Osteoblast (primary cell): ENCODE measurements at regions not wholly inside any gene's neighbourhood (a gene's known extent, or its start where the extent isn't known, plus 50 kb on each side); places are given as distances from the start of the nearest gene placed in this dataset.
"Not testable (repeated sequence)": the region's sequence is repeated elsewhere in the genome, so short reads cannot be mapped to it uniquely, and the experiment has no call there.

ENCODE experiments used
- DNase-seq: peaks from one replicate; pipeline ENCODE4 v3.0.0; 2011; ENCODE audit warnings: low spot score, mixed read lengths; ENCODE audit not compliant: insufficient read length; ENCODE audit errors: missing footprints
- H2AFZ ChIP-seq: 2 replicates; pipeline ENCODE4 v1.6.0; 2011; ENCODE audit warnings: mild to moderate bottlenecking, low read length
- H3K27ac ChIP-seq: 2 replicates; pipeline ENCODE4 v1.5.1; 2011; ENCODE audit warnings: mild to moderate bottlenecking, low read depth, low read length, moderate library complexity
- H3K27me3 ChIP-seq: 2 replicates; pipeline ENCODE4 v1.6.0; 2012; ENCODE audit warnings: mild to moderate bottlenecking, control low read depth, inconsistent platforms, low read length, moderate library complexity; ENCODE audit not compliant: insufficient read depth
- H3K36me3 ChIP-seq: 2 replicates; pipeline ENCODE4 v1.5.1; 2011; ENCODE audit warnings: mild to moderate bottlenecking, low read length, control low read depth, moderate library complexity; ENCODE audit not compliant: insufficient read depth
- H3K4me1 ChIP-seq: 2 replicates; pipeline ENCODE4 v1.5.1; 2011; ENCODE audit warnings: mild to moderate bottlenecking, low read length, control low read depth, moderate library complexity; ENCODE audit not compliant: insufficient read depth
- H3K4me2 ChIP-seq: 2 replicates; pipeline ENCODE4 v1.6.0; 2011; ENCODE audit warnings: mild to moderate bottlenecking, low read length; ENCODE audit not compliant: insufficient read depth
- H3K4me3 ChIP-seq: fragments of 200-600 bp; sonication (generic); 3 replicates; pipeline ENCODE4 v1.5.1; 2012; ENCODE audit warnings: mild to moderate bottlenecking, low read length, inconsistent platforms; ENCODE audit not compliant: insufficient read depth
- H3K79me2 ChIP-seq: 2 replicates; pipeline ENCODE4 v1.6.0; 2012; ENCODE audit warnings: mild to moderate bottlenecking, low read length, control low read depth, inconsistent platforms; ENCODE audit not compliant: insufficient read depth
- H3K9me3 ChIP-seq: 2 replicates; pipeline ENCODE4 v1.5.1; 2011; ENCODE audit warnings: low read depth, low read length, control low read depth
- H4K20me1 ChIP-seq: 2 replicates; pipeline ENCODE4 v1.6.0; 2012; ENCODE audit warnings: mild to moderate bottlenecking, low read length, control low read depth; ENCODE audit not compliant: insufficient read depth
- CTCF ChIP-seq: IDR thresholded peaks from 2 replicates; pipeline ENCODE4 v1.5.1; 2011; ENCODE audit warnings: mild to moderate bottlenecking, low read depth, low read length, moderate library complexity; ENCODE audit errors: extremely low read depth

GRCh38 chr9:71446106-71446472, 322.2 kb downstream of the CEMIP2 start:
- no peak for TF ChIP-seq CTCF
- Histone ChIP-seq H2AFZ (no peak overlapping the region), H3K27ac (no peak overlapping the region), H3K27me3 (peaks cover 15% of the 10 kb centered on the region), H3K4me2 (peak overlapping the region; percentile 84), H3K4me3 (peak overlapping the region; percentile 66), H3K79me2 (no peaks in the 10 kb centered on the region), H3K9me3 (no peaks in the 10 kb centered on the region), H3K4me1 (peaks cover 3% of the 10 kb centered on the region), H3K36me3 (no peaks in the 10 kb centered on the region), H4K20me1 (no peaks in the 10 kb centered on the region)
- peak; percentile 41 for DNase-seq

GRCh38 chr9:71442937-71443336, 321.5 kb upstream of the TRPM3 start:
- no peaks in the 10 kb centered on the region for H3K9me3 ChIP-seq
- no peaks in the 10 kb centered on the region for H3K79me2 ChIP-seq
- H3K36me3 ChIP-seq = no peaks in the 10 kb centered on the region
- DNase-seq = no peak
- H3K27ac ChIP-seq = no peak overlapping the region
- peaks cover 3% of the 10 kb centered on the region for H3K4me1 ChIP-seq
- no peak overlapping the region for H3K4me2 ChIP-seq
- no peaks in the 10 kb centered on the region for H4K20me1 ChIP-seq
- no peak for TF ChIP-seq CTCF
- peaks cover 15% of the 10 kb centered on the region for H3K27me3 ChIP-seq
- no peak overlapping the region for H2AFZ ChIP-seq
- H3K4me3 ChIP-seq = no peak overlapping the region

- TF ChIP-seq CTCF = no peak
- peaks cover 2% of the 10 kb centered on the region for H3K27me3 ChIP-seq
- H4K20me1 ChIP-seq = no peaks in the 10 kb centered on the region
- no peaks in the 10 kb centered on the region for H3K79me2 ChIP-seq
- H3K4me2 ChIP-seq = no peak overlapping the region
- no peak overlapping the region for H3K27ac ChIP-seq
- DNase-seq = no peak
- no peak overlapping the region for H3K4me3 ChIP-seq
- H2AFZ ChIP-seq = no peak overlapping the region
- H3K9me3 ChIP-seq = no peaks in the 10 kb centered on the region
- no peaks in the 10 kb centered on the region for H3K36me3 ChIP-seq
- no peaks in the 10 kb centered on the region for H3K4me1 ChIP-seq
These were observed 319.8 kb upstream of the TRPM3 start for GRCh38 chr9:71441266-71441665.

GRCh38 chr9:71431931-71432330, 310.5 kb upstream of the TRPM3 start:
- DNase-seq = no peak
- Histone ChIP-seq H3K4me1 (no peaks in the 10 kb centered on the region), H3K27ac (no peak overlapping the region), H3K4me2 (no peak overlapping the region), H3K79me2 (no peaks in the 10 kb centered on the region), H3K36me3 (no peaks in the 10 kb centered on the region), H3K4me3 (no peak overlapping the region), H2AFZ (no peak overlapping the region), H3K9me3 (no peaks in the 10 kb centered on the region), H4K20me1 (no peaks in the 10 kb centered on the region), H3K27me3 (no peaks in the 10 kb centered on the region)
- no peak for TF ChIP-seq CTCF

- H2AFZ ChIP-seq = not testable (repeated sequence)
These were observed 285.9 kb upstream of the TRPM3 start for GRCh38 chr9:71407341-71407740.

More at GRCh38 chr9:71407341-71407740, 285.9 kb upstream of the TRPM3 start:
- H4K20me1 ChIP-seq, H3K4me2 ChIP-seq, H3K36me3 ChIP-seq, H3K79me2 ChIP-seq, H3K4me3 ChIP-seq, H3K27me3 ChIP-seq, H3K4me1 ChIP-seq, DNase-seq, H3K9me3 ChIP-seq, H3K27ac ChIP-seq: not testable (repeated sequence)
